GM19239 (cell line): ENCODE measurements at regions not wholly inside any gene's neighbourhood (a gene's known extent, or its start where the extent isn't known, plus 50 kb on each side); places are given as distances from the start of the nearest gene placed in this dataset.

Experiments
- DNase-seq: peaks from one replicate; pipeline ENCODE4 v3.0.0; 2011; ENCODE audit warnings: low spot score; ENCODE audit not compliant: insufficient read length
- FAIRE-seq: peaks from 2 replicates; lab custom pipeline; 2011; peaks lifted over from hg19 to GRCh38; lab: Jason Lieb, UNC

DNA sequence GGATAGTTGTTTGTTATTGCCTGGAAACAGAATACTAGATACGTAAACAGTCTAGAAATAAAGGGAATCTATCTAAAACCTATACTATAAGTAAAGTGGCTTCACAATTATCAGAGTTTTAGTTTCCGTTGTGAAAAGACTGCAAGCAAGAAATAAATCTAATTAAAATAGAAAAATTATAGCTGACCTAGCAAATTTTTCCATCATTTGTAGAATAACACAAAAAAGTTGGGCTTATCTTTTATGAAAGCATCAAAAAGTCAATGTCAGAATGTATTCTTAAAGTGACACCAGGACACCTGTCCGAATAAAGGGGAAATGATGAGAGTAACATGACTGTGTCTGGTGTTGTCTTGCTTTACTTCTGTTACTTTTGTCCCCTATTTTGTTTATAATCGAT, 1248.9 kb upstream of the MIR17HG start:
- DNase-seq (no peak), FAIRE-seq (no peak)

DNA sequence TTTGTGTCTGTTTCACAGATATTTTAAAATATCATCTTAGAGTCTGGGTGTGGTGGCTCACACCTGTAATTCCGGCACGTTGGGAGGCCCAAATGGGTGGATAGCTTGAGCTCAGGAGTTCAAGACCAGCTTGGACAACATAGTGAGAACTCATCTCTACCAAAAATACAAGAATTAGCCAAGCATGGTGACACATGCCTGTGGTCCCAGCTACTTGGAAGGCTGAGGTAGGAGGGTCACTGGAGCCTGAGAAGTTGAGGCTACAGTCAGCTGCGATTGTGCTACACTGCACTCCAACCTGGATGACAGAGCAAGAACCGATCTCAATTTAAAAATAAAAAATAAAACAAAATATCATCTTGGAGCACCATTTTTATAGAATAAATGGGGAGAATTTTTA, 1247.6 kb upstream of the MIR17HG start:
- no peak for FAIRE-seq

DNA sequence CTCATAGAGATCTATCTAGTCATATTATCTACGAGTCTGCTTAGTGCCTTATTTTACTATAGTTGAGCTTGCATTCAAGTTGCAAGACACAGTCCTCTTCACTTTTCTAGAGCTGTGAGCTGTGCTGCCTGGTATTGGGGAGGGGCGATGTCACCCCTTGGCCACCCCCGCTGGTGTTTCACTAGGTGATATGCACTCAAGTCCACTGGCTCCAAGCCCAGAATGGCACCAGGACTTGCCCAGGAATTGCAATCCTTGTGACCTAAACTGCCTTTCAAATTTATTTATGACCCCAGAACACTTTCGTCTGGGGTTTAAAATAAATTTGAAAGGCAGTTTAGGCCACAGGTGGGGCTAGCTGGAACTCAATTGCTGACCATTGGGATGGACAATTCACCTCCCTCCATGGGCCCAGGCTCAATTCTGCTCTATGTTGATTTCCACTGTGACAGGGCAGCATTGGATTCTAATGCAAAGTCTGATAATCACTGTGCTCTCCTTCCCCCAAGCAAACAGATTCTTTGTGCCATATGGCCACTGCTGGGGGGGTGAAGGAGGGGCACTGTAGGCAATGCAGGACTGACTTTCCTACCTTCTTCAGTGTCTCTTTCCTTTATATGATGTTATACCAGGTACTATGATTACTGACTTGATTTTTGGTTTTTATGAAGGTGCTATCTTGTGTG, 1244.2 kb upstream of the MIR17HG start:
- FAIRE-seq (no peak), DNase-seq (no peak)

More for the DNA sequence above, 1247.6 kb upstream of the MIR17HG start:
- DNase-seq = no peak

- no peak for FAIRE-seq
- no peak for DNase-seq
Observed at GRCh38 chr13:90104764-90105163, 1242.7 kb upstream of the MIR17HG start.

DNA sequence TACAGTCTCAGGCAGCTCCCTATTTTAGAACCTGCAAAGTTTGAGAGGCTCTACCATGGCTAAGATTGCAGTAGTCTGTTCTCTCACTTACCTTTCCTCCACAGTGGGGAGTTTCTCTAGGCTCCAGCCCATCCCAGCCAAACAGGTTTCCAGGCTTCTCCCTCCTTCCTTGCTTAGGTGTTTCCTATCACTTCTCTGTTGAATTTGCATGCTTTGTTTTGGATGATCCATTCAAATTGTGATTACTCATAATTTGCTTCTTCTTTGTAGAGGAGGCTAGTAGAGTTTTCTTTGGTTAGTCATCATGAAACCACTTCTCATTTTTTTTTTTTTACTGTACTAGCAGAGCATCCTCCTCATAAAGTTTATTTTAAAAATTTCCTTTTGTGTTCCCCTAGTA, 1242.2 kb upstream of the MIR17HG start:
- DNase-seq (no peak), FAIRE-seq (no peak)

DNA sequence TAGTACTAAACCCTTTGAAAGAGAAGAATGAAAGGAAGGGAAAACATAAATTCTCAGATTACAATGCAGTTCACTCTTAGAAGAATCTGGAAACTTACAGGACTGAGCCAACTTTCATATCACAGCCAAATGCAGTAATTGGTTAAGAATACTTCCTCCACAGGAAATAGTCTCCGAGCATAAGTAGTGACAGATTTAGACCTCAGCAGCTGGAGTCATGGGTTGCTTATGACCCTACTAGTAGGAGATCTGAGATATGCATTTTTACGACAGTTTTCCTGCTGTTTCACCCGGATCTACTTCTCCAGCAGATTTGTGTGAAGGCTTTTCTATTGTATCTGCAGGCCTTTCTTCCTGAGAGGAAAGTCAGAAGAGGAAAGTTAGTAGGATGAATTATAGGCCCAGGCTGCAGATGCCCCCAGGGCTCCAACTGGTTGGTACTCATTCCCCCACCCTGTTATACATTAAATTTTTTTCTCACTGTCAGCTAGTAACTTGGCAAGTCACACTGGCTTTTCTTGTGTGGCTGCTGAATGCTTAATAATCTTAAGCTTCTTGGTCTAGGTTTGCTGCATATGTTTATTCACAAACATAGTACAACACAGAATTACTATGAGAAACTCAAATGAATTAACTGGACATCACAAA, 1241.5 kb upstream of the MIR17HG start:
- DNase-seq (no peak), FAIRE-seq (no peak)

- FAIRE-seq (no peak), DNase-seq (no peak)
Observed at GRCh38 chr13:90107661-90108060, 1239.8 kb upstream of the MIR17HG start.

DNA sequence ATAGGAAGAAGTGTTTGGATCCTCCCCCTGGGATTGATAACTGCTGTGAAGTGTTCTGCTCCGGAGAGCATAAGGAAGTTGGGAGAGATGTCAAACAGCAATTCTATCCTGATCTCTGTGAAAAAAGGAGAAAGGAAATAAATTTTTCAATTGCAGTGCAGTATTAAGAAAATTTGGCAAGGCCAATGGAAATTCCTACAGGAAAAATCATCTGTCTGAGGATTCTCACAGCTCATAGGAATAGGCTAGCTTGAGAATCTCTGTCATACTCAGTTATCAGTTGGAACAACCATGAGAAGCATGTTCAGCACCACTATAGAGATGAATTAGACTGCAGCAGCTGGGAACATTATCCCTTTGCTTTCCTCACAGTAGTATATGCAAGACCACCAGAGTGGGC, 1238.9 kb upstream of the MIR17HG start:
- DNase-seq = no peak
- no peak for FAIRE-seq

GRCh38 chr13:90116121-90116520, 1231.4 kb upstream of the MIR17HG start:
- no peak for FAIRE-seq

DNA sequence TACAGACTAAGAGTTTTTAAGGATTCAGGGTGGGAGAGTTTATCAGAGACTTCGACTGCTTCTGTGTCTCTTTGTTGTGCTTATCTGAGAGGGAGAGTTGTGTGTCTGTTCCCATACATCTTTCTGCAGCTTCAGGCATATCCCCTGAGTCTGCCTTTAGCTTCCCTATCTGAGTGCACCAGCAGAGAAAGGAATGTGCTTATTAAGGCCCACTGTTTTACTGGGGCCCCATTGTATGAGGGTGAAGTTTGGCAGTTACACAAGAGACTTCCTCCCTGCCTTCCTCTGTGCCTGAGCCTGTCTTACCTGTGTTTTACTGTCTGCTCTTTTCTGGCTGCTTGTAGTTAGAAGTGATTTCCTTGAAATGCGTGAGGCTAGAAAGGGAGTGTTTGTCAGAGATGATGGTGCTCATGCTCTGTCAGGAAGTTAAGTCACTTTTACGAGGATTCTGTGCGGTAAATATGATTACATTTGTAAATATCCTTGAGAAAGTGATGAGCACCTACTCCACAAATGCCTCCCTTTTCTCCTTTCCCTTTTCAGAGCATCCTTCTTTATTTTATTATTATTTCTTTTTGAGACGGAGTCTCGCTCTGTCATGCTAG, 1228.9 kb upstream of the MIR17HG start:
- DNase-seq (no peak), FAIRE-seq (no peak)

More at GRCh38 chr13:90116121-90116520, 1231.4 kb upstream of the MIR17HG start:
- DNase-seq = no peak

DNA sequence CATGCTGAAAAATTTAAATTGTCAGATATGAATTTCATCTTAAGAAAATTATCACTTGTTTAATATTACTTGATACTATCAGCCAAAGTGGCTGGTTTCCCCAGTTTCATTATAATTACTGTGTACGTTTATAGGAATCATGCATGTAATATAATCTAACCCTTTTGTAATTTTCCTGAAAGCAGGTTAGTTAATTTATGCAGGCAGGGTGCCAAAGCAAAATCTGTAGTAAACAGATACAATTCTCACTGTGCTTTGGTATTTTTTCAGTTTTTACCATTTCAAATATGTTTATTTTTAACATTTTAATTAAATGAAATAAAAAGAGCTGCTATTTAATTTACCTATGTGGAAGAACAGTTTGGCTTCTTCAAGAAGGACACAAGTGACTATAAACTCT, 1227.5 kb upstream of the MIR17HG start:
- no peak for DNase-seq
- no peak for FAIRE-seq

DNA sequence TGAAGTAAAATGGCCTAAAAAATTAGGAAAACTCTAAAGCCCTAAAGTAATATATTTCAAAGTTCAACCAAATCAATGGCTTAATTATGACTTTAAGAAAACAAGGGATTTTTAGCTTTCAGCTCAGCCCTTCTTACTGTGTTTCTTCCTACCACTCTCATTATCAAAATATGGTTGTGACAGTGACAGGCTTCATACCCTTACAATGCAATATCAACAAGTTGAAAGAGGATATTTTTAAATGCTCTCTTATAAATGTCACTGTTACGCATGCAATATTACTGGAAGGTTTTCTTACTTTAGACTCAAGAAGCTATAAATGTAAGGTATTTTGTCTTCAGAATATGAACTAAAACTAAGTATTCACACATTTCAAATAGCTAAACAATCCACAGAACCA, 1225.7 kb upstream of the MIR17HG start:
- DNase-seq (no peak), FAIRE-seq (no peak)

DNA sequence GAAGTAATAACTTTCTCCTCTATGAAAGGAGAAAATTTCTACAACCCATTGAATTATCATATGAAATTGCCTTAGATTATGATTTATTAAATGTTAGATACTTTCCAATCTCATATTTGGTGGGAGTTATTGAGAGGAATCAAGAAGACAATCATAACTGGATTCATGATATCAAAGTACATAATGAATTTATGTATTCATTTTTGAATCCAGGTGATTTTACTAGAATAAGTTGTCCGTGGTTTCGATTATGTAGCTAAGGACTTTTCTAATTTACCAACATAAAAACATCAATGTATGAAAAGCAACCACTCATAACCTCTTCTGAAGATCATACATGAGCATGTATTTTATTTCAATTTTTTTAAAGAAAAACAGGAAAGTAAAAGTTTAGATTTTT, 1225.0 kb upstream of the MIR17HG start:
- FAIRE-seq = no peak

DNA sequence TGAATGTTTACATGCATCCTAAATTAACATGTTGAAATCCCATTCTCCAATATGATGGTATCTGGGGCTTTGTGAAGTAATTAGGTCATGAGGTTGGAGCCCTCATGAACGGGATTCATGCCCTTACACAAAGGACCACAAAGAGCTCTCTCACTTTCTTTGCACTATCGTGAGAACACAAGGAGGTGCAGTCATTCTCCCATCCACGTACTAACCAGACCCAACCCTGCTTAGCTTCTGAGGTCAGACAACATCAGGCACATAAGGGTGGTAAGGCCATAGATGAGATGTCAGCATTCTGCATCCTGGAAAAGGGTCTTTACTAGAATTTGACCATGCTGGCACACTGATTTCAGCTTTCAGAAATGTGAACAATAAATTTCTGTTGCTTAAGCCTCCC, 1211.9 kb upstream of the MIR17HG start:
- DNase-seq (no peak), FAIRE-seq (no peak)

More for the DNA sequence above, 1225.0 kb upstream of the MIR17HG start:
- DNase-seq = no peak

- FAIRE-seq (no peak), DNase-seq (no peak)
Observed at GRCh38 chr13:90142251-90142650, 1205.2 kb upstream of the MIR17HG start.

DNA sequence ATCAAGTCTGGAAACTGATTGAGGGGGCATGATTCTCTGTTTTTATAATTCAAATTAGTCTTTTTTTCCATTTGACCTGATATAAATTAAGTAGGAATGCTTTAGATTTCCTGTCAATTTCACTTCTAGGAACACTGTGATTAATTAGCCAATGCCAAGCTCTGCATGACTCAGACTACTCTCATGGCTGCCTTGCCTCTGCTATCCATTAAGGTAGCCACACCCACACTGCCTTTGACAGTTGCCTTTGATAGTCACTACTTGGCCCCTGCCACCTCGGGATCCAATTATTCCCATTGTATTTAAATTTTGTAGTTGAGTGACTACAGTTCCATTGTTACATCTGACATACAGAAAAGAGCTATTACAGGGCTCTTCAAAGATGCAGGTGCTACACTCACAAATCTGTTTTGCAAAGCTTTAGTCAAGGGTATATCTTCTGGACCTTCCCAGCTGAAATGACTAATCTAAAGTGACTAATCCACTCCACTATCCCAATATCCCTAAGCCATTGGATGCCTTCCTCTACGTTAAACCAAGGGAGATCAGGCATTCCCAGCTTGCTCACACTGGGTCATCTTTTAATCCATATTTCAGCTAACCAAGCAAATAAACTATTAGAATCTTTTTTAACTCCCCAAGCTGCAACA, 1193.1 kb upstream of the MIR17HG start:
- FAIRE-seq (no peak), DNase-seq (no peak)

GRCh38 chr13:90156390-90156789, 1191.1 kb upstream of the MIR17HG start:
- no peak for DNase-seq
- FAIRE-seq = no peak

DNA sequence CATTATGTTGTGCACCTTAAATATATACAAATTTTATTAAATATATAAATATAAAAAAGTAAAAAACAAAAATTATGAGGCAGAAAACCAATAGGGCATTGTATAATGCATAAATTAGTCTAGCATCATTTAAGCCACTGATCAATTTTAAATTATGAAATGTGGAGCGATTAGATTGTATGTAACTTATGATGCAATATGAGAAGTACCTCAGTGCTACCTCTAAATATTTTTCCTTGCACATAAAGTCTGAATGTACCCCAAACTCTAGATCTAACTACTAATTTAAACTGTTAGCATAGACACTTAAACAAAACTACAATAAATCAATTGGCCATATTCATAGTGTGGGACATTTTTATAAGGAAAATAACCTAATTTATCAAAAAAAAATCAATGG, 1178.5 kb upstream of the MIR17HG start:
- no peak for FAIRE-seq
- DNase-seq = no peak

DNA sequence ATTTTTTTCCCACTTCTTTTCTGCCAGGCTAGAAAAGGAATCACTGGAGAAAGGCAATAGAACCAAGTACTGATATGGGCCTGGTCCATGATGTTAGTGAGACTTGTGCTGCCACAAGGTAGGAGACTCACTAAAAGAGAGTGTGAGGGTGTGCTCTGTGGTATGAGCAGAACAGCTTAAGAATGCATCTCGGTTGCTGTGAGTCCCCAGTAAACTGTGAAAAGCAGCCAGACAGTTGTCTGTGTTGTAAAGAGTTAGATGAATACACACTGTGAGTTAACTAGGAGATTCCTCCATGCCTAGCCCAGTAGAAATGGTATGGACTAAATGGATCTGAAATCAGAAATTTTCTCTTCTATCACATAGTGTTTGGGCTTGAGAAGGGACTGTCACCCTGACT, 1177.3 kb upstream of the MIR17HG start:
- no peak for FAIRE-seq
- DNase-seq = no peak

- FAIRE-seq (no peak), DNase-seq (no peak)
Observed at GRCh38 chr13:90171649-90172048, 1175.8 kb upstream of the MIR17HG start.

- no peak for DNase-seq
- FAIRE-seq = no peak
Observed at GRCh38 chr13:90177512-90177911, 1170.0 kb upstream of the MIR17HG start.
